ENCODE measurements at regions not wholly inside any gene's neighbourhood (a gene's known extent, or its start where the extent isn't known, plus 50 kb on each side); places are given as distances from the start of the nearest gene placed in this dataset.
"Not testable (repeated sequence)": the region's sequence is repeated elsewhere in the genome, so short reads cannot be mapped to it uniquely, and the experiment has no call there.

DNA sequence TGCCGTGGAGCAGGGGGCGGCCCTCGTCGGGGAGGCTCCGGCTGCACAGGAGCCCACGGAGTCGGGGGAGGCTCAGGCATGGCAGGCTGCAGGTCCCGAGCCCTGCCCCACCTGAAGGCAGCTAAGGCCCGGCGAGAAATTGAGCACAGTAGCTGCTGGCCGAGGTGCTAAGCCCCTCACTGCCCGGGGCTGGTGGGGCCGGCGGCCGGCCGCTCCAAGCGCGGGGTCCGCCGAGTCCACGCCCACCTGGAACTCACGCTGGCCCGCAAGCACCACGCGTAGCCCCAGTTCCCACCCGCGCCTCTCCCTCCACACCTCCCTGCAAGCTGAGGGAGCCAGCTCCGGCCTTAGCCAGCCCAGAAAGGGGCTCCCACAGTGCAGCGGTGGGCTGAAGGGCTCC, 589.4 kb downstream of the PPP4R3C start:
- DNase-seq (ENCODE audit: low read depth): no peak

DNA sequence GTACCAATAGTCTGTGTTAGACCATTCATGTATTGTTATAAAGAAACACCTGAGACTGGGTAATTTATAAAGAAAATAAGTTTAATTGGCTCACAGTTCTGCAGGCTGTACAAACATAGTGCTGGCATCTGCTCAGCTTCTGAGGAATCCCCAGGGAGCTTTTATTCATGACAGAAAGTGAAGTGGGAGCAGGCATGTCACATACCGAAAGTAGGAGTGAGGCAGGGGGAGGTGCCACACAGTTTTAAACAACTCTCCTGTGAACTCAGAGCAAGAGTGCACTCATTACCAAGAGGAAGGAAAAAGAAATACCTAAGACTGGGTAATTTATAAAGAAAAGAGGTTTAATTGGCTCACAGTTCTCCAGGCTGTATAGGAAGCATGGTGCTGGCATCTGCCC, 591.2 kb downstream of the PPP4R3C start:
- DNase-seq (ENCODE audit: low read depth): no peak

DNA sequence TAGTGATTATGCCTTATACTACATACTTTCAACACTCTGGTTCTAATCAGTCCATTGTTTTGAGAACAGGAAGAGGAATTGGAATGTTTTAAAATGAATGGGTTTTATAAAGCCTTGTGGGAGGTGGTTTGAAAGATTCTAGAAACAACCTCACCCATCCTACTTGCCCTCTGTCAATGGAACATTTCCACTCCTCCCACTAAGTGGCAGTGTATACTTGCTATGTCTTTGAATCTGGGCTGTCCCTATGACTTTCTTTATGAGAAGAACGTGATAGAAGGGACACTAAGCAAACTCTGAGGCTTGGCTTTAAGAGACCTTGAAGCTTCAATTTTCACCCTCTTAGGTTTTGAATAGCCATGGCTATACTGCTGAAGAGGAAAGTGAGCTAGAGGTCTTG, 611.2 kb downstream of the PPP4R3C start:
- no peak for DNase-seq (ENCODE audit: low read depth)

DNA sequence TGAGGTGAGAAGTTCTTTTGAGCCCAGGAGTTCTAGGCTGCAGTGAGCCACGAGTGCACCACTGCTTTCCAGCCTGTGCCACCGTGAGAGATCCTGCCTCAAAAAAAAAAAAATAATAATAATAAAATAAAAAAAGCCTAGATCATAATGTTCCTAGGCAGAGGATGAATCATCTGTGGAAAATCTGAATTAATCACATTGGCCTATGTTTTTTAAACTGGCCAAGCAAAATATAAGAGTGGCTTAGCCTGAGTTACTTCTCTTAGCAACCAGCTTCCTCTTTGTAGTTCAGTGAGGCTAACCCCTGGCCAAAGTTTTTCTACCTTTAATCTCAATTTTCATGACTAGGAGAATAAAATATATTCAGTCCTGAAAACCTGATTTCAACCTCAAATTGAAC, 614.6 kb downstream of the PPP4R3C start:
- no peak for DNase-seq (ENCODE audit: low read depth)

DNA sequence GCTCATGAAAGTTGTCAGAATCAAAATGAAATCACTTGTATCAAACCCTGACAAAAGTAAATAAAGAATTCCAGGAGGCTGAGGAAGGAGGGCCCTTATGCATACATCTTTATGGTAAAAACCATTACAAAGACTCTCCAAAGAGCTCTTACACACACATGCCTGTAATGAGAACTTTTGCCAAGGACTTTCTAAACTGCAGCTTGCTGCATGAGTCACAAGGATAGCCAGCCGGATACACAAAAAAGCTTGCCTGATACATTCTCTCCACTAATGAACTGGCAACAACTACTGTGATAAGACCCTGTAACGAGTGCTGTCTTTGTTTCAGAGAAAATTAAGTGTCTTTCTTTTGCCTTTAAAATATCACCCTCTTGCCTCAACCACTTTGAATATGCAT, 618.1 kb downstream of the PPP4R3C start:
- DNase-seq (ENCODE audit: low read depth): no peak

DNA sequence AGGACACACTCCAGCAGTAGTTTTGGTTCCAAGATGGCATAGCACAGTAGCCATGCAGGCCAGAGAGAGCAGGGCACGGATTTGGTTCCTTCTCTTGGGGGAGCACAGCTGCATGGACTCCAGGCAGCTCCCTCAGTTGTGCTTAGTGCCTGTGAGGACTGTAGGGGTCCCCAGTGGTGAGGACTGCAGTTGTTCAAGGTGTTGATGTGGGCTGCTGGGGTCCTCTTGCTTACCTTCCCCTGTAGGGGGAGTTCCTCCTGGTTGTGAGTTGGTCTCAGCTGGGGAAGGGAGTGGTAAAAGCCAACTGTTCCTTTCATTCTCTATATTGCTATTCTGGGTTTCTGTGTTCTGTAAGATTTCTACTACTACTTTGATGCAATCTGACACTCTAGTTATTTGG, 606.5 kb downstream of the MAGEB5 start:
- no peak for DNase-seq (ENCODE audit: low read depth)

DNA sequence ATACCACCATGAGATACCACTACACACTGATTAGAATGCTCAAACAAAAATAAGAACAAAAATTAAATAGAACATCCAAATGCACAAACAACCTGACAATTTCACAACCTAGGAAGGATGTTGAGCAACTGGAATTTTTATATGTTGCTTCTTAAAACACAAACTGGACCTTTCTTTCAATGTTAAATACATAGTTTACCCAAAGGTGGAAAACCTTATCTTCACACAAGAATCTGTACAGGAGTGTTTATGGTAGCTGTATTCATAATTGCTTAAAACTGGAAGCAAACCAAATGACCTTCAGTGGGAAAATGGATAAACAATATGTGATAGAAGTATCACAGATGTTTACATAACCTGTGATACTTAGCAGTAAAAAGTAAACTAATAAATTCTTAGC, 573.8 kb downstream of the MAGEB5 start:
- DNase-seq (ENCODE audit: low read depth): no peak

DNA sequence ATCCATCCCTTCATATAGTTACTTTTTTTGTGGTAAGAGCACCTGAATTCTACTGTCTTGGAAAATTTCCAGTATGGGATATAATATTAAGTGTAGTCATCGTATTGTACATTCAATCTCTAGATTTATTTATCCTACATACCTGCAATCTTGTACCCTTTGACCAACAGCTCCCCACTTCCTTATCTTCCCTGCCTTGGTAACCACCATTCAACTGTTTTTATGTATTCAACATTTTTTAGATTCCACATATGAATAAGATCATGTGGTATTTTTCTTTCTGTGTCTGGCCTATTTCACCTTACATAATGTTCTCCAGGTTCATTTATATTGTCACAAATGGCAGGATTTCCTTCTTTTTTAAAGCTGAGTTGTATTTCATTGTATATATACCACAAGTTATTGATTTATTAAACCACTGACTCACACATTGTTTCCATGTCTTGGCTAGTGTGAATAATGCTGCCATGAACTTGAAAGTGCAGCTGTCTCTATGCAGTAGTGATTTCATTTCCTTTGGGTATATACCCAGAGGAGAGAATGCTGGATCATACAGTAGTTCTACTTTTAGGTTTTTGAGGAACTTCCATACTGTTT, 572.5 kb downstream of the MAGEB5 start:
- no peak for DNase-seq (ENCODE audit: low read depth)

DNA sequence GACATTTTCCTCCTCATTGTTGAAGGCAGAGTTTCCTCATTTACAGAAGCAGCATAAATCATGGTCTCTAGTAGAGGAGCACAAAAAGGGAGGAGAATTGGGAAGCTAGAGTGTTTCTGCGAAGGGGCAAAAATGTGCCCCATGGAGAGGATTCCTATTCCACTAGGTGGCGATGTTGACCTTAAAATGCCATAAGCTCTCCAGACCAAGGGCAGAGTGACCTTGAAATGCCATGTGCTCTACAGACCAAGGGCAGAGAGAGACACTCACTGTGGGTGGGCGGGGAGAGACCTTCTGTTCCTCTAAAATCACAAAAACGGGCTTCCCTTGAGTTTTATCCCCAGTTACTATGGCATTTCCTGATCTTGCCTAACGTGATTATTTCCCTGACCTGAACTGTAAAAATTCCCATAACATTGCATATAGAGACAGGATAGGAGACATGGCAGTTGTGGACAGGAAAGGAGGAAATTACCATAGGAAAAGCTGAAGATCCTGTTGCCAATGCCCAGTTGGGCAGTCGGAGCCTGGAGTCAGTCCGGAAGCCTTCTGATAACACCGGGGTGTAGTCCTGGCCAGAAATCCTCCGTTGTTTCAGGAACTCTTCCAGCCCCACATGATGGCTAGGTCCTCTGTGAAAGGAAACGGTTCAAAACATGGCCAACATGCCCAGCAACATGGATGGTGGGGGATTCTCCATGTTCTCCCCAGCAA, 567.7 kb downstream of the MAGEB5 start:
- DNase-seq (ENCODE audit: low read depth): no peak

DNA sequence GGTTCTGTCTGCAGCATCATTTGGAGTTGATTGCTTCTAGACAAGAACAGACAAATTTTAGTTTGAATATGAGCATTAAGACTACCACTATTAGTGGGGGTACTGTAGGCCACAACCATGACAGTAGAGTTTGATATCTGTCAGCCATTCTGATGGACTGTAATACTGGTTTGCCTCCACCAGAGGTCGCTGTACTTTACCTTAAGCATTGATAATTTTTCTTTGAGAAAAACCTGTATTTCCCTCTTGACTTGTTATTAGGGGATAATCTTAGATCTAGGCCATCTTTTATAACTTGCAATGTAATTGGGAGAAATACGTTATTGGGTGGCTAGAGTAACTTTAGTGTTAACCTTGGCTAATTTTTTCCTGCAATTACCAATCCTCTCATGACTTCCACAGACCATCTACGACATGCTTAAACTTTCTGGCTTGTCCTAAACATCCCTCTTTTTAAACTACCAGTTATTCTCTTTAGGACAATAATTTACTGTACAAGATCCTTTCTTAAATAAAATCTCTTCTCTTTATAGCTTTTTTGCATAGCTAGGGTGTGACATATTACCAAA, 562.4 kb downstream of the MAGEB5 start:
- DNase-seq (ENCODE audit: low read depth): no peak

DNA sequence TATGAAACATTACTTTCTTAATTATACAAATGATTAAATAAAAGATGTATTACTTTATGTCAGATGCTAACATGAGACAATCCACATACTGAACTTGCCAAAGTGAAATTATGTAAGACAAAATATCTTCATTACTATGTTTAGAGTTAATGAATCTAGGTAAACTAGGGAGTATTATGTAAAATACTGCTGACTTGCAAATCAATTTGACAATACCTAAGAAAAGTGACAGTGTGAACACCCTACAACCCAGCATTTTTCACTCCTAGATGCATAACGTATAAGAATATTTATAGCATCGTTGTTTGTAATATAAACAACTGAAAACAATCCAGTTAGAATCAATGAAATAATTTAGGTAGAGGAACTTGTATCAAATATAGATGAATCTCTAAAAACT, 546.3 kb downstream of the MAGEB5 start:
- DNase-seq (ENCODE audit: low read depth): no peak

DNA sequence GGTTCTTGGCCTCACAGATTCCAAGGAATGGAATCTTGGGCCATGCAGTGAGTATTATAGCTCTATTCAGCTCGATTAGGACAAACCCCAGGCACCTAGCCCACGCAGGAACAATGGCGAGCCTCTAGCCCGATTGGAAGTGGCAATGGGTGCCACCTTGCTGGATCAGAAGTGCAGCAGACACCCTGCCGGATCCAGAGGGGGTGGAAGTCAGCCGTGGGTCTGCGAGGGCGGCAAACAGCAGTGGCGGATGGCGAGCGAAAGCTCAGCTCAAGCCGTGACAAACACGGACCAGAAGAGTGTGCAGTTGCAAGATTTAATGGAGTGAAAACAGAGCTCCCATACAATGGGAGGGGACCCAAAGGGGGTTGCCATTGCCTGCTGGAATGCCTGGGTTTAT, 539.8 kb downstream of the MAGEB5 start:
- not testable (repeated sequence) for DNase-seq (ENCODE audit: low read depth)

DNA sequence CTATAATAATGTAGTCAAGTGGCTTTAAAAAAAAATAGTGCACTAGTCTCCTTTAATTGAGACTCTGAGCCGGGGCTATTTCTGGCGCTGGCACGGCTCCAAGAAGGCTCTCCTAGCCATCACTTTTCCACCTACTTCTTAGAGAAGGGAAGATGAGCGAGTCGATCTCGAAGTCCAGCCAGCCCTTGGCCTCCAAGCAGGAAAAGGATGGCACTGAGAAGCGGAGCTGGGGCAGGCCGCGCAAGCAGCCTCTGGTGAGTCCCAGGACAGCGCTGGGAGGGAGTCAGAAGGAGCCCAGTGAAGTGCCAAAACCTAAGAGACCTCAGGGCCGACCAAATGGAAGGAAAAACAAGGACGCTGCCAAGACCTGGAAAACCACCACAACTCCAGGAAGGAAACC, 531.9 kb downstream of the MAGEB5 start:
- no peak for DNase-seq (ENCODE audit: low read depth)

DNA sequence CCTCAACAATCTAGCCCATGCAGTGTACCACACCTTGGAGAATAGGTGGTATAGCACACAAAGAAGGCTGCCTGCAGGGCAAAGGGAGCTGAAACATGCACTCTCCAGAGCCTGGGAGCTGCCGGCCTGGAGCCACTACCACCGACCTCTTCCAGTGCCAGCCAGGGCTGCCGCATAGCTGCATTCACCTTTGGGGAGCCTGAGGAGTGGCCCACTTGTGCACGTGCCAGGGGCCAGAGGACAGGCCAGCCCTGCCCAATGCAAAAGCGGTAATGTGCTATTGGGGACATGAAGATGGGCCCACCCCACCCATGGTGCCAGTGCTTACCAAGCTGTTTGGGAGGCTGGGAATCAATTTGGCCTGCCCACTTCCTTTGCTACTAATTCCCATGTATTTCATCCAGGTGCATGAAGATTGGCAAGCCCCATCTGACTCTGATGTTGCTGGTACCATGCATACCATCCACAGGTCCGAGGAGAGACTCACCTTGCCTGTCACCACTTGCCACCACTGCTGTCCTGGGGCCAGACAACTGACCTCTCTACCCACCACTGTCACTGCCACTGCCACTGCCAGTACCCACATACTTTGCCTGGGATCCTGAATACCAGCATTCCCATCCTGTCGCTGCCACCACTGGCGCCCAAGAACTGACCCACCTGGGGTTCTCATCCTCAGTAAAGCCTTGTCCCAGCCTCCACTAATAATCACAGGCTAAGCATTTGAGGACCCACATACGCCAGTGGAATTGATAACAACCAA, 506.9 kb downstream of the MAGEB5 start:
- DNase-seq (ENCODE audit: low read depth): no peak

DNA sequence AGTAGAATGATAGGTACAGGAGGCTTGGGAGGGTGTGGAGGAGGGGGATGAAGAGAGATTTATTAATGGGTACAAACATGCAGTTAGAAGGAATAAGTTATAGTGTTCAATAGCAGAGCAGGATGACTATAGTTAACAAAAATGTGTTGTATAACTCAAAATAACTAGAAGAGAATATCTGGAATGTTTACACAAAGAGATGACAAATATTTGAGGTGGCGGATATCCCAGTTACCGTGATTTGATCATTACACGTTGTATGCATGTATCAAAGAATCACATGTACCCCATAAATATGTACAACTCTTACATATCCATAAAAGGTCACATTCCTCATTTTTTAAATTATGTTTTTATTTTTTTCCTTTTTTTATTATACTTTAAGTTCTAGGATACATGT, 456.6 kb downstream of the MAGEB5 start:
- no peak for DNase-seq (ENCODE audit: low read depth)

DNA sequence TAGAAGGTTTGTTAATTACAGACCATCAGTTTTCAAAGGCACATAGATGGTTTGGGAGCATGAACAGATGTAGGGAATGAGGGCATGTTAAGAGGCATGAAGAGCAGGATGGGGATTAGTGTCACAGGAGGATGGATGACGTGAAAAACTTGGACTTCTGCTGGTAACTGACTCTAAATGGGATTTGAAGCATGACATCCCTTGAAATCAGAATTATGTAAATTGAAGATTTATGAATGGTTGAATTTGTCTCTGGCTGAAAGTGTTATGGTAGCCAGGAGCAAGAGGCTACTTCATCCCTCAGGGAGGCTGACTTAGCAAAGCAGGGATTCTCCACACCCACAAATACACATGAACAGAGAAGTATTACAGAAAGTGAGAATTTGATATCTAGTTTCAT, 454.6 kb downstream of the MAGEB5 start:
- no peak for DNase-seq (ENCODE audit: low read depth)

DNA sequence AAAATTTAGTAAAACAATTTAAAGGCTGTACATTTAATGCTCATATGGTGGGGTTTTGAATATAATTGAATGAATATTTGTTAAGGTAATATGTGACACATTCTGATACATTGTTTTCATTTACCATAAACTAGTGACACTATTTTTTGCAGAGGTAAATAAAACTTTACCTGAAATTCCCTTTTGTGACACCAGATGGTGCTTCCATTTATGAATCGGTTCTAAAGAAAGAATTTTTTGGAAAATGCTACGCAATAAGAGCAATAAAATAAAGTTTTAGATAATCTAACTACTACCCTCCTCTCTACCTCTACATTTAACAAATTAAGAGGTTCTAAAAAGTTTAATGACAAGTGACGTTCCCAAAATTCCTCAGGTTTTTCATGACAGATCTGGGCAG, 448.9 kb downstream of the MAGEB5 start:
- no peak for DNase-seq (ENCODE audit: low read depth)

DNA sequence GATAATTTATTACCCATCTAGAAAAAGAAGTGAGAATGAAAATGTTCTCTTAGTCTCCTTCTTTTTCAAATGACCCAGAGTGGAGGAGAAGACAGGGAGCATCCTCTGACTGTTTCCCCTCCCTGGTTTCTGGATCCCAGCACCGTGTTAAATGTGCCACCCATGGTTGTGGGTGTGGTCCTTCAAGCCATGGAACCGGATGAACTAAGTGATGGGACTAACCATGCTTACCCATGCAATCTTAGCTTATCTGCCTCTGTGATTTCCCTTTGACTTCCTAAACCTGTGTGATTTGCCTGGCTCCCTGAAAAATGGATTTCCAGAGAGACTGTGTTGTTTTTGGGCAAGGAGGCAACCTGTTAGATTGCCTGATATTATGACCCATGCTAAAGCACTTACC, 437.1 kb downstream of the MAGEB5 start:
- DNase-seq (ENCODE audit: low read depth): no peak

DNA sequence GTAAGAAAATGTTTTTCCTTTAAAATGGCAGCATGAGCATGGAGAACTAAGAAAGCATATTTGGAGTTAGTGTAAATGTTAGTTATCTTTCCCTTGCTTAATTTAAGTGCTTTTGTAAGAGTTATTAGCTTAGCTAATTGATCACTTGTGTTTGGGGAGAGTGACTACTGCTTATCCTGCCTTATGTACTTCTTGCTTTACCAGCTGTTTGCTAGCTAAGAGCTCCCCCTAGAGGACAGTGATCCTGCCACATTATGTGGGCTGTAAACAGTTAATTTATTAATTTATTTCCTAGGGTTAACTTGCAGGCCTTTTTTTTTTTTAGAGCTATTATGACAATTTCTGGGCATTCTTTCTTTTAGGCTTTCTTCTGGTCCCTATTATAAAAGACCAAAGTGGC, 435.8 kb downstream of the MAGEB5 start:
- no peak for DNase-seq (ENCODE audit: low read depth)

DNA sequence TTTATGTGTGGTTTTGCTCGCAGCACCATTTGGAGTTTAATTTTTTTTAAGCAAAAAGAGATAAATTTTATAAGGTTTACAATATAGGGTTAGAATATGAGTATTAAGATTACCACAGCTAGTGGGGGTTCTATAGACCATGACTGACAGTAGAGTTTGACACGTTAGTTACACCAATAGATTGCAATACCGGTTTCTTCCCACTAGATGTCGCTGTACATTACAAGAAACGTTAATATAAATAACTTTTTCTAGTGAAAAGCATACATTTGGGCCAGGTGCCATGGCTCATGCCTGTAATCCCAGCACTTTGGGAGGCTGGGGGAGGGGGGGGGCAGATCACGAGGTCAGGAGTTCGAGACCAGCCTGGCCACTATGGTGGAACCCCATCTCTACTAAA, 433.6 kb downstream of the MAGEB5 start:
- no peak for DNase-seq (ENCODE audit: low read depth)

DNA sequence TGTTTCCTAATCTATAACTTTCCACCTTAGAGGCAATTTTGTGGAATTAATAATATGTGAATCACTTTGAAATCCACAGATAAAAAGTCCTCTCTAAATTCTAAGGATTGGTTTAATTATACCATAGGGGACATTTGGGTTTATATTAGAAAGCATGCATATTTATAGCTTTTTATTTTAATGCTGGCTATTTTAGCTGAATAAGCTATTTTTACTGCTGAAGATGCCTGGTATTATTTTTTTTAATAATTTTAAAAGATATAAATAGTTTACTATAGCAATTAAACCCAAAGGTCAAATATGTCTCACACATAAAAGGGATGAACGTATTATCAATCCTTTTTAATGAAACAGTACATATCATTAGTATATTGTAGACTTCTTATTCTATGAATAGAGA, 415.4 kb downstream of the MAGEB5 start:
- DNase-seq (ENCODE audit: low read depth): no peak

DNA sequence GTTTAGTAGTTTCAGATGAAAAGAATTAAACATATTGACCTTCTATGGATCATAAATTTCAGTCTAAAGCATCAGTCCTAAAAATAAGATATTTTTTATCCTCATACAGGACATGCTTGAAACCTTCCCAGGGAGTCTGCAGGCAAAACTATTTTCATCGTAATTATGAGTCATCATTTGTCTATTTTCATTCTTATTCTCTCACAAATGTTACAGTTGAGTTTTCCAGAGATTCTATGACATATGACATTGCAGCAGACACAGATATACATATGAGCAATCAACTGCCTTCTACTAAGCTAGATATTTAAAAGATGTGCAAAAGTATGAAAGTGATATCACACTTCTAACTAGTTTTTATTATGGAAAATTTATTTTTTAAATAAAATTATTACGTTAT, 398.0 kb downstream of the MAGEB5 start:
- no peak for DNase-seq (ENCODE audit: low read depth)

DNA sequence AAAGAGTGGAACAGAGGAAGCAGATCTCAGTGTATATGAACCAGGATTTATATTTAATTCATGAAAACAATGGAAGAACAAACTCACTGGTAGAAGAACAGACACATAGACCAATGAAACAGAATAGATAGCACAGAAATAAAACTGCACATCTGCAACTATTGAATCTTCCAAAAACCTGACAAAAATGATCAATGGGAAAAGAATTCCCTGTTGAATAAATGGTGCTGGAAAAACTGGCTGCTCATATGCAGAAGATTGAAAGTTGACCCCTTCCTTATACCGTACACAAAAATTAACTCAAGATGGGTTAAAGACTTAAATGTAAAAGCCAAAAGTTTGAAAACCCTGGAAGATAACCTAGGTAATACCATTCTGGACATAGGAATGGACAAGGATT, 391.0 kb downstream of the MAGEB5 start:
- no peak for DNase-seq (ENCODE audit: low read depth)
